NCI-H2171 treated with DMSO at 0.1 percent for 48 hours (cell line): ENCODE measurements at regions not wholly inside any gene's neighbourhood (a gene's known extent, or its start where the extent isn't known, plus 50 kb on each side); places are given as distances from the start of the nearest gene placed in this dataset.

ENCODE experiments used
- DNase-seq: peaks from one replicate; lab custom pipeline; 2025; lab: John Stamatoyannopoulos, UW

GRCh38 chr17:5819921-5820685 lies 235.8 kb upstream of the NLRP1 start:
- DNase-seq = no peak

DNA sequence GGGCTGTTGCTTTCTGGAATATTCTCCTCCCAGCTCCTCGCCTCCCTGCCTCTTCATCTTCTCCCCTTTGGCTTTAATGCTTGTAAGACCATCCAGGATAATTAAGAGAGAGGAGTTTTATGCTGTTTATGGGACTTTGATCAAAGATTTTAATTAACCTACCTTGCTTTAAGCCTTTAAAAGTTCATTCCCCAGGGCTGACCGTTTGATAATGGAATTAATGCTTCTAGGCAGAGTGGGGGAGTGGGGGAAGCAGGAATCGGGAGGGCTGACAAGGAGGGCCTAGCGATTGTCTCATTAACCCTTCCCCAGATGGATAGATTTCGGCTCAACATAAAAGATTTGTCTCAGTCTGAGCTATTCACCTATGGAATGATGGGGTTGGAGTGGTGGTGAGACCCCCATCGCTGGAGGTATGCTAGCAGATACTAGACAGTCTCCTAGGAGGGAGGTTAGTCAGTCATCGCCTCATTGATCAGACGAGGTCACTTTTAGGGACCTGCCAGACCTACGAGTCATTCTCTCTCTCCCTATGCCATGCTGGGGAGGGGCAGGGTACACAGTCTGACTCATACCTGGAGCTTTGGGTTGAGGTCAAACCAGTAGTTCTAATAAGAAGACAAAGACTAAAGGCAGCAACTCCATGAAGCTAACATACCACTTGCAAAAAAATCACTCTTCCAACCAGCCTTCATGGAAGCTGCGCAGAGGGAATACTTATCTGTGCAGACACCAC lies 236.6 kb upstream of the NLRP1 start:
- DNase-seq = no peak

DNA sequence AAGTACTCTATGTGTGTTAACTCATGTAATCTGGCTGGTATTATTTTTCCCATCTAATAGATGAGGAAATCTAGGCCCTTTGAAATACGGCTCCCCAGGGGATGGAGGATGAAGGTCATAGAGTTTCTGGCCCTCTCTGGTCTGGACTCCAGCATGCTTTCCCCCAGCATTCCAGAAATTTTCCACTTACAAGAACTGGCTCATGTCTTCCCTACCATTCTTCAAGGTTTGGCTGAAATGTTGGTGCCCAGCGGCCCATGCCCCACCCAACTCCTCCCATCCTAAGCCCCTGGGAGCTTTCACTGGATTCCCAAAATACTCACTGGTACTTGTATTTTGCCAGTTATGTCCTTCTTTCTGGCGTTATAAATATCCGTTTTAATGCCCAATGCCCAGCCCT lies 237.5 kb upstream of the NLRP1 start:
- DNase-seq = no peak

GRCh38 chr17:5822281-5823060 lies 238.2 kb upstream of the NLRP1 start:
- no peak for DNase-seq

DNA sequence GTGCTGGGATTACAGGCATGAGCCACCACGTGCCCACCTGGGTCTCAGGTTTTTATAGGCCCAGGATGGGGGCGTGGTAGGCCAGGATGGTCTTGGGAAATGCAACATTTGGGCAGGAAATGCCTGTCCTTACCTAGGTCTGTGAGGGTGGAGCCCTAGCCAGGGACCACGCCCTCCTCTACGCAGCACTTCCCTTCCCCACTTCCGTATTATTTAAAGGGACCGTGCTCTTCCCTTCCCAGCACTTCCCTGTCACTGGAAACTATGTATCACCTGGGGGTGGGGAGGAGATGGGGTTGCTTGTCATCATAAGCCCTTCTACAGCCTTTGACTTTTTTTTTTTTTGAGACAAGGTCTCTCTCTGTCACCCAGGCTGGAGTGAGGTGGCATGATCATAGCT lies 238.9 kb upstream of the NLRP1 start:
- DNase-seq = no peak

DNA sequence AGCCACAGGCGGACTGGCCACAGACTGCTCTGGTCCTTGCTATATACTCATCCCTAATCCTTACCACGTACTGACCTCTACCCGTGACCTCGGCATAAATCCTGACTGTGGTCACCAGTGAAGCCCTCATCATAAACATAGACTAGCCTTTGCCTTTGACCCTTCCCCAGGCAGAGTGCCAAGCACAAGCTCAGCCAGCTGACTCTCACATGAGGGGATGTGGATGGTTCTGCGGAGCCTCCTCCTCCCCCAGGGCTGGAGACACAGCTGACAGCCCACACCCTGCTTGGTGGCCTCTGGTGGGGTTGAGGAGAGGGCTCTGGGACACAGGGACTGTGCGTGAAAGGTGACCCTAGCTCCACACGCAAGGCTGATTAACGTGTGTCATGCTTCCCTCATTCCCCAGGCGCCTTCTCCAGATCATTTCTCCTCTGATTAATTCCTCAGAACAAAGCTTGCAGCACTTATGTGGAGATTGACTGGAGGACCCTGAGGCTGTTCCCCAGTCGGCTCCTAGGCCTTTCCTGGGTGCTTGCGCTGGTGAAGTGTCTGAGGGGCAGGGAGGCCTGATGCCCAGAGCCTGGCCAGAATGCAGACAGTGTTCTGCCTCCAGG lies 241.5 kb upstream of the NLRP1 start:
- DNase-seq = no peak

- no peak for DNase-seq
Measured at GRCh38 chr17:5826384-5826783, 242.1 kb upstream of the NLRP1 start.

DNA sequence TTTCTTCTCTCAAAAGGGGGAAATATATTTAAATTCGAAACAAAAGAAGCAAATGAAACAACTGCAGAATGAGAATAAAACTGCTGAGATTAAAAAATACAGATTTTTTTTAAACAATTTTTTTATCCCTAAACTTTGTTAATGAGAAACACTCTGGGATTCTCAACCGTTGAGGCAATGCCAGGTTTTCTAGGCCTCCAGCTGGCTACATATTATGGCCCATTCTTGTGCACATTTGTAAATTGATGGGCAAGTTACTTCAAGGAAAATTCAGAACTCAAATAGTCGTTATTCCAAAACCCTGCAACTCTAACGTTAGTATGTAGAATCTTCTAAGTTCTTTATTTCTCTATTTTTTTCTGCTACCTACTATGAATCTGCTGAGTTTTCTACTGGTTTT lies 239.3 kb upstream of the WSCD1 start:
- no peak for DNase-seq

- DNase-seq = no peak
Measured at GRCh38 chr17:5832886-5833285, 237.3 kb upstream of the WSCD1 start.

DNA sequence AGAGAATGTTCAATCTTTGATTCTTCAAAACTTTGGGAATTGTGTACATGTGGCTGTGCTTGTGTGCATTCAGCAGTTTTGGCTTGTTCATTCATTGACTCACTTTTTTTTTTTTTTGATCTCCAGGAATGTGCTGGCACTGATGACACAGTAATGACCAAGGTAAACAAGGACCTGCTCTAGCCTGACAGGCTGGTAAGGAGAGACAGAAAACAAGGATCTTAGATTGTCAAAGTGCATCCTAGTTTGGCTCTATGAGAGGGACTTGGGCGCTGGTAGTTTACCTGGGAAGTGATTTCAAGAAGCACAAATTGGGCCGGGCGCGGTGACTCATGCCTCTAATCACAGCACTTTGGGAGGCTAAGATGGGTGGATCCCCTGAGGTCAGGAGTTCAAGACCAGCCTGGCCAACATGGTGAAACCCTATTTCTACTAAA lies 233.1 kb upstream of the WSCD1 start:
- DNase-seq = no peak

- DNase-seq = no peak
Measured at GRCh38 chr17:5838661-5839300, 231.4 kb upstream of the WSCD1 start.

GRCh38 chr17:5840811-5841446 lies 229.2 kb upstream of the WSCD1 start:
- DNase-seq = no peak

DNA sequence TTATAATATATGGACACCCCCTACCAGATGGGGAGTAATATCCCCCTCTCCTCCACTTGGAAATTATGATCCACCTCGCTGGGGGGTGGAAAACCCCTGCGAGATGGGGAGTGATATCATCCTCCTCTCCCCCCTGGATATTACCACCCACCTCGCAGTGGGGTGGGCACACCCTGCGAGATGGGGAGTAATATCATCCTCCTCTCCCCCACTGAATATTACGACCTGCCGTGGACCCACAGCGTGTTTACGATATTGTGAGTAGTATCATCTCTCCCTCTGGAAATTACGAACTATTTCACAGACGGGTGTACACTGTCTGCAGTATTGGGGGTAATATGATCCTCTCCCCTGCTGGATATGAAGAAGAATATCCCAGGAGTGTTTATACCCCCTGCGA lies 228.3 kb upstream of the WSCD1 start:
- DNase-seq = peak; percentile 2

- DNase-seq = no peak
Measured at GRCh38 chr17:5843366-5844026, 226.7 kb upstream of the WSCD1 start.

GRCh38 chr17:5846001-5846400 lies 224.2 kb upstream of the WSCD1 start:
- no peak for DNase-seq

DNA sequence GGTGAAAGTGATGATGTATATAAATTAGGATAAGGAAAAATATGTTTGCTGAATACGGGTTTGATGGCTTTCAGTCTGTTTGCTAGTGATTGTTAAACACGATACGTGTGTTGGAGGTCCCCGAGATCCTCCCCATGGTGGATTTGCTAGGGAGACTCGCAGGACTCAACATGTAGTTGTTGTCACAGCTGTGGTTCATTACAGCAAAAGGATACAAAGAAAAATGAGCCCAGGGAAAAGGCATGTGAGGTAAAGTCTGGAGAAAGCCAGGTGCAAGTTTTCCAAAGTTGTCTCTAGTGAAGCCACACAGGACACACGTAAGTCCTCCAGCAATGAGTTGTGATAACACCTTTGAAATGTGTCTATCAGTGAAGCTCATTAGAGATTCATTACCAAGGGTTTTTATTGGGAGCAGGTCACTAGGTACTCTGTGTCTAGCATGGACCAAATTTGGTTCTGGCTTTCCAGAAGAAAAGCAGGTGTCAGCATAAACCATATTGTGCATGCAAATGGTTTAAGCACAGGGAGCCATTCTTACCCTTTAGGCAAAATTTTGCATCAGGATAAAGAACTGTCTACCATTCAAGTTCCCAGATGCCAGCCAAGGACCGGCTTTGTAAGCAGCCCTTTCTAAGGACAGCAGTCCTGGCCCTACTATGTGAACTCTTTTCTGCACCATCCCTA lies 215.2 kb upstream of the WSCD1 start:
- no peak for DNase-seq

- no peak for DNase-seq
Measured at GRCh38 chr17:5861246-5861645, 208.9 kb upstream of the WSCD1 start.

DNA sequence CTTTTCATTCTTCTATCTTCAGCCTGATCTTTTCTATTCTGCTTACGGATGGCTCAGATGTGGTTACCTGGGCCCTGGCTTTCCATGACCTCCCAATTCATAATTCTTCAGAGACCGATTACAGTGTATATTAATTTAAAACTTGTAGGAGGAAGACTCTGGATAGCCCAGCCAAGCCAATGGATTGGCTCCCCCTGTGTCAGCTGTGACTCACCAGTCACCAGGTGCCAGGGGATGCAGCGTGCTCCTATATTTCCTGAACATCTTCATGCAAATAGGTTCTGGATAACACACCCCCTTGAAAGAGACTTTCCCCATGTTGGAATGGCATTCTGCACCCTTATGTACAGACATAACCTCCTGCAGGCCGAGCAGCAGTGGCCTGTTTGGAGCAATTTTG lies 208.3 kb upstream of the WSCD1 start:
- DNase-seq = no peak

DNA sequence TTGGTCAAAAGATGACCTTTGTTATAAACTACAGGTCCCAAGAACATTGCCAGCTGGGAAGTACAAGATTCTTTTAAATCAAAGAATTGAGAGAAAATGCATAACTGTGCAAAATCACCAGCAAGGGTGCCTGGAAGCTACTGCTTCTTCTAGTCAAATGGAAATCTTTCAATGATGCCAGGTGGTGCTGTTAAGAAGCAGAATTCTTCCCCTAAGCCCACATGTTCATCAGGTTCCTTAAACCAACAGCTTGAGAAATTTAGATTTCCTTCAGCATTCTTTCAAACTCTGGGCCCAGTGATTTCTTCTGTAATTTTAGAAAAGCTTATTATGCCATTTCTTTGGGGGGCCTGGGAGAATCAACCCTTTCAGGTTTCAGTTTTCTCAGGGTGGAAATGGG lies 207.8 kb upstream of the WSCD1 start:
- DNase-seq = no peak
